HG03097 (cell line): ENCODE measurements at regions not wholly inside any gene's neighbourhood (a gene's known extent, or its start where the extent isn't known, plus 50 kb on each side); places are given as distances from the start of the nearest gene placed in this dataset.
A peak's percentile ranks its signal among the peaks of the same experiment; 100 is the strongest.
"Not testable (repeated sequence)": the region's sequence is repeated elsewhere in the genome, so short reads cannot be mapped to it uniquely, and the experiment has no call there.

ENCODE experiments used
- ATAC-seq: cut with Tn5 transposase; IDR thresholded peaks from one replicate; pipeline ENCODE4 v1.9.1; 2021; ENCODE audit not compliant: unreplicated experiment, low FRiP score

- no peak for ATAC-seq
These were observed 57.6 kb downstream of the JRKL start for GRCh38 chr11:96447208-96448110.

- ATAC-seq: no peak
These were observed 58.4 kb downstream of the JRKL start for GRCh38 chr11:96448225-96448624.

GRCh38 chr11:96456111-96456510, 66.3 kb downstream of the JRKL start:
- no peak for ATAC-seq

GRCh38 chr11:96459751-96460150, 69.9 kb downstream of the JRKL start:
- ATAC-seq: no peak

- ATAC-seq: no peak
These were observed 72.1 kb downstream of the JRKL start for GRCh38 chr11:96461871-96462270.

GRCh38 chr11:96464700-96465307, 75.0 kb downstream of the JRKL start:
- peak; percentile 85 for ATAC-seq

GRCh38 chr11:96465512-96465911, 75.7 kb downstream of the JRKL start:
- no peak for ATAC-seq

GRCh38 chr11:96466607-96467006, 76.8 kb downstream of the JRKL start:
- ATAC-seq: no peak

- no peak for ATAC-seq
These were observed 80.0 kb downstream of the JRKL start for GRCh38 chr11:96469776-96470175.

- ATAC-seq: no peak
These were observed 80.7 kb downstream of the JRKL start for GRCh38 chr11:96470521-96470920.

- no peak for ATAC-seq
These were observed 82.3 kb downstream of the JRKL start for GRCh38 chr11:96472085-96472484.

GRCh38 chr11:96474263-96474662, 84.5 kb downstream of the JRKL start:
- ATAC-seq: no peak

- ATAC-seq: no peak
These were observed 91.4 kb downstream of the JRKL start for GRCh38 chr11:96481204-96481603.

- ATAC-seq: no peak
These were observed 92.0 kb downstream of the JRKL start for GRCh38 chr11:96481771-96482170.

- no peak for ATAC-seq
These were observed 92.4 kb downstream of the JRKL start for GRCh38 chr11:96482193-96482592.

GRCh38 chr11:96483374-96483955, 93.7 kb downstream of the JRKL start:
- no peak for ATAC-seq

- no peak for ATAC-seq
These were observed 94.5 kb downstream of the JRKL start for GRCh38 chr11:96484361-96484760.

GRCh38 chr11:96486890-96487611, 97.2 kb downstream of the JRKL start:
- ATAC-seq: no peak

- not testable (repeated sequence) for ATAC-seq
These were observed 99.1 kb downstream of the JRKL start for GRCh38 chr11:96488911-96489310.

GRCh38 chr11:96500440-96500839, 110.6 kb downstream of the JRKL start:
- ATAC-seq: no peak

- ATAC-seq: no peak
These were observed 116.2 kb downstream of the JRKL start for GRCh38 chr11:96506041-96506440.
